Umbilical cord (tissue), 1 donor: ENCODE measurements at regions not wholly inside any gene's neighbourhood (a gene's known extent, or its start where the extent isn't known, plus 50 kb on each side); places are given as distances from the start of the nearest gene placed in this dataset.
A peak's percentile ranks its signal among the peaks of the same experiment; 100 is the strongest.

Experiments used
- DNase-seq: peaks from one replicate; pipeline ENCODE4 v3.0.0-alpha.2; 2015; ENCODE audit warnings: low spot score

DNA sequence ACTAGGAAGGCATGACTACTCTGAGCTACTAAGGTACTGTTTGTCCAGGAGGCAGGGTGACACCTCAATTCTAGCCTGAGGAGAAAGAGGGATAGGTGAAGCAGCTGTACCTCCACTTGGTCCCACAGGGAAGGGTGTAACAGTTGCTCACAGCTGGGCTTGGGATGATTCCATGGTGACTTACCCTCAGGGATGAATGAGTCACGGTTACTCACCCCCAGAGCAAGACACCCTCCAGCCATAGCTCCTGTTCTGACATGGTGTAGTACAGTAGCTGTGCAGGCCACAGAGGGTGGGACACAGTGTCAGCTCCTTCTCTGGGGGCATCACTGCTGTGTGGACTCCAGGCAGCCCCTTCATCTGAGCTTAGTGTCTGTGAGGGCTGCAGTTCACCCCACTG, 868.6 kb upstream of the SEMA6D start:
- DNase-seq = no peak

- DNase-seq = no peak
Observed at GRCh38 chr15:46853600-46853999, 863.7 kb upstream of the SEMA6D start.

GRCh38 chr15:46854564-46854963, 862.7 kb upstream of the SEMA6D start:
- DNase-seq = no peak

DNA sequence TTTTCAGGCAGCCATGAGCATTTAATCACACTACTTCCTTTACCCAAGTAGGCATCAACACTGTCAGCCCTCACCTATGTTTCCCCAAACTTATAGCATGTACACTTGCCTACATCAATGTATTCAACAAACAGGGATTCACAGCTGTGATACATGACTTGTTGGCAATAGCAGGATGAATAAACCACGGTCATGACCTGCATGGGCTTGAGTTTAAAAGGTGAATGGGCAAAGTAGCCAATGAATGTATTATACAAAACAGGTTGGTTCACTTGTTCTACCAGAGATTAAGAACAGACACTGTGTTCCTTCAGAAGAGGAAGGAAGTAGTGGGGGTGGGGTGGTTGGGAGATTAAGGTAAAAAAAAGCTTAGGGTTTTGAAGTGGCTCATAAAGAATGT, 861.9 kb upstream of the SEMA6D start:
- DNase-seq = no peak

DNA sequence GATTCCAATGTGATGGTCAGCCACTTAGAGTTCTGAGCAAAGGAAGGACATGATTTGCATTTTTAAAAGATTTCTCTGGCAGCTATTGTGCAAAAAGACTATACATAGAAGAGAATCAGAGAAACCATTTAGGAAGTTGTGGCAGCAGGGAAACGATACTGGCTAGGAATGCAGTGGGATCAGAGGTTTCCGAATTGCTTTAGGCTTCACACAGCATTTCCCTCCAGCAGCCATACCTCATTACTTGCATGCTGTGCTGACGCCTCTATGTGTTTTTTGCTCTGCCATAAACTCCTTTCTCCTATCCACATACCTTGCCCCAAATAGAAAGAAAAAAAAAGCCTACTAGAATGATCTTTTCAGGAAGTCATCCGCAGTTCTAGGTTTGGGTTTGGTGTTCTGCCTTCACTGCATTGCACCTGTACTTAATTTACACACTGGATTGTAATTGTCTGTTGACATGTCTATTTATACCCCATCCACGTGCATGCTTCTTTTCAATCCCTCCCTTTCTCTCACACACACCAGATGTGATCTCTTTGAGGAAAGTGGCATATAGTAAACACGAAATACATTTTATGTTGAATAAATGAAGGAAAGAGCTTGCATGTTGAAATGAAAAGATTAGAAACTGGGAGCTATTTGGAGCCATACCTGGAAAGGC, 860.3 kb upstream of the SEMA6D start:
- no peak for DNase-seq

DNA sequence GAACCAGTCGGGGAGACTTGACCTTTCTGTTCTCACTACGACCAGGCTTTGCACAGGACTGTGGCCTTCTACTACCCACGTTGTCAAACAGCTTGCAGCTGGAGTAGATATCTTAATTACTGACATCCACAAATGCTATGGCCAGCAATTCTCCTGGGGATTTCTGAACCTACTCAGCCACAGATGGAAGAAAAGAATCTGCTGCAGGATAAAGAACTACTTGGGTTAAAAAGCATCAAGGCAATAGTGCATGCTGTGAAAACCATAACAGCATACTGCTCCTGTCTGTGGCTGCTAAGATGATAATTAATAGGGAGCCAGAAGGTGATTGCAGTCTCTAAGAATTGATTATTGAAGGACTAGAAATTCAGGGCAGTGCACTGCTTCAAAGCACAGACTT, 859.2 kb upstream of the SEMA6D start:
- no peak for DNase-seq

DNA sequence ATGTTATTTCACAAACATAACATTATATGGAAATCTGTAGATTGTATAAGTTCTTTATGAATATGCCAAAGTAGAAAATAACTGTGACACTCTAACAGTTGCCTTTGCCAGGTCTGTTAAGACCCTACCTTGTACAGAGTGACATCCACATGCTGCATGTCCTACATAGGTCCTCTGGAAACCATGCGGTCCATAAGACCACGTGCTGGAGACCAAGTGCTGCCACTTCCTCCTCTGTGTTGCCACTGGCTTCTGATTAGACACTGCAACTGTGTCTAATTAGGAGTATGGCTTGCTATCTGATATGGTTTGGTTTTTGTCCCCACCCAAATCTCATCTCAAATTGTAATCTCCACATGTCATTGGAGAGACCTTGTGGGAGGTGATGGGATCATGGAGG, 855.5 kb upstream of the SEMA6D start:
- DNase-seq = no peak

- no peak for DNase-seq
Observed at GRCh38 chr15:46865155-46865554, 852.1 kb upstream of the SEMA6D start.

- DNase-seq = no peak
Observed at GRCh38 chr15:46872286-46872980, 844.9 kb upstream of the SEMA6D start.

DNA sequence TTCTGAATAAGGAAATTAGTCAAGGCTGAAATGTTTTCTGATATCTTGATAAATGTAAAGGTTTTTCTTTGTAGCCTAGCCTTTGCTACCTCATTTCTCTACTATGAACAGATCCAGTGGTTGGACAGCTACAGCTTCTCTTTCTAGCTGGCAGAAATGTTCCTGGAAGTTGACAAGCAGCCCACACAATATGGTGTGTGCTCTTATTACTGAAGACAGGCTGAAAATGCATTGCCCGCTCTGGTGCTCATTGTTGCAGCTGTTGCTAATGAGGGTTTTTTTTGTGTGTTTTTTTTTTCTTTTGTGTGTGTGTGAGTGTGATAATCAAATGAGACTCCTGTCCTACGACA, 844.3 kb upstream of the SEMA6D start:
- no peak for DNase-seq

GRCh38 chr15:46879032-46879770, 838.1 kb upstream of the SEMA6D start:
- peak; percentile 62 for DNase-seq

GRCh38 chr15:46880791-46881190, 836.5 kb upstream of the SEMA6D start:
- no peak for DNase-seq

DNA sequence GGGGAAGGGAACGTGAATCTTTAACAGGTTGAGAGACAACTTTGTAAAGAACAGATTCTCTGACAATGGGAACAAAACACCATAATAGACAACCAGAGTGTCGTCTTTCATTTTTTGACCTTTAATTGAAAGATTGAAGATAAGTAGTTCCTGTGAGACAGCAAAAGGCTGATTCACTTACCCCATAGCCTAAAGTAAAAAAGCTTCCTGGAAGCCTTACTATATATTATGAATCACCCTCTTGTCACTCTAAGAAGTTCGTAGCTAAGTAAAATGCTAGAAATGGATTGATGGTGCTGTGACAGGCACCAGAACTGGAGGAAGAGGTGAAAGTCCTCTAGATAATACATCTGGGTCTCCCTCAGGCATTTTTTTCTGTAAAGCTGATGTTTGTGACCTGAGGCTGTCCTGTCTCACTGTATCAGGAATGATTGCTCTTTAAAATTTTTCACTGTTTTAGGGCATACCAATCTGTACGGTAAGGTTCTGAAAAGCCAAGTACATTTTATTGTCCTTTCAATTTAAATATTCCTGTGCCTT, 824.6 kb upstream of the SEMA6D start:
- DNase-seq = peak; percentile 70

- DNase-seq = no peak
Observed at GRCh38 chr15:46894644-46895043, 822.7 kb upstream of the SEMA6D start.

DNA sequence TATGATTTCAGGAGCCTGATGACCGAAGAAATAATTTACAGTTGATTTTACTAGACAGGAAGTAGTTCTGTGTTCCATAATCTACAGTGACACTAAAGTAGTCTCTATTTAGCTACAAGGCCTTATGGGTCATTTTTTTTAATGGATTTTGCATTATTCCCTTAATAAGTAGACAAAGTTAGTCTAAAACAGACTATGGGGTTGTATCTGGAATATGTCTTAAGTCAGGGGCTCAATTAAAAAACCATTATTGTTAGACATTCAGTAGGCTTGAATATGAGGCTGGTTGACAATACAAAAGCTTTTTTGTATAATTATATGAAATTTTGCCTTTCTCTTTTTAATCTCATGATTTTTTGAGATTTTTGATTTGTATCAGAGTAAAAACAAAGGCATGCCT, 820.0 kb upstream of the SEMA6D start:
- DNase-seq = no peak

- no peak for DNase-seq
Observed at GRCh38 chr15:46901001-46901400, 816.3 kb upstream of the SEMA6D start.

DNA sequence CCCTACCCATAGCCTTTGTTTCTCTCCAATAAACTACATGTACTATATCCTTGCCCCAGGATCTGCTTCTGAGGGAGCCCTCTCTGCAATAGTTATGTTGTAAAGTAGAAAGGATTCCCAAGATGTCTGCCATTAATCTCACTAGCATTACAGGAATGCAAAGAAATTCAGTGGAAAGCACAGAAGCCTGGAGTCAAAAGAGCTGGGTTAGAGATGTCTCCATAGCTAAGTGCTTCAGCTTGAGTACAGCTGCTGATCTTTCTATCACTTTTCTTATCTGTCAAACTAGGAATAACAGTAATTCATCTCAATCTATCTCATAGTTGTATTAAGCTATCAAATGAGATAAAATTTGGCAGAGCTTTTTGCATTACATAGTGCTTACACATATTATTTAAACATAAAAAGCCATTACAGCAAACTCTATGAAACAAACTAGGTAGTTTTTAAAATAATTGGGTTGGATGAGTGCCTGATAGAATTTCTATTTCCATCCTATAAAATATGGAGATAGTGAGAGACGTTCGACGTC, 799.5 kb upstream of the SEMA6D start:
- DNase-seq = peak; percentile 94

GRCh38 chr15:46918462-46919140, 798.7 kb upstream of the SEMA6D start:
- DNase-seq = no peak

DNA sequence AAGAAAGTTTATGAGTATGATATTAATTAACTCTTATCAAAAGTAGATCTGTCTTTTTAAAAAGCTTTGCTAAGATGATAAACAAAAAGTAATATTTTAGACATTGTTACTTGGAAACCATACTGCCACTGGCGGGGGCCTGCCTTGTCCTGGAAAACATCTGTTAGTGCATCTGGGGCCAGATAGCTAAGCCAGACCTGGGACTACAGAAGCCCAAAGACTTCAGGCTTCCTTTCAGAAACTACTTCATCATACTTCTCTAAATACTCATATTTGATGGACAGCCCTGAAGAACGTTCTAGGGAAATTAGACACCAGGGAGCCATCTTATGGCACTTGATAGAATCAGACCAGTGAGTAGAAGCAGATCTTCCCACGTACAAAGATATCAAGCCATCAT, 795.4 kb upstream of the SEMA6D start:
- no peak for DNase-seq

GRCh38 chr15:46930426-46930825, 786.9 kb upstream of the SEMA6D start:
- DNase-seq = no peak

DNA sequence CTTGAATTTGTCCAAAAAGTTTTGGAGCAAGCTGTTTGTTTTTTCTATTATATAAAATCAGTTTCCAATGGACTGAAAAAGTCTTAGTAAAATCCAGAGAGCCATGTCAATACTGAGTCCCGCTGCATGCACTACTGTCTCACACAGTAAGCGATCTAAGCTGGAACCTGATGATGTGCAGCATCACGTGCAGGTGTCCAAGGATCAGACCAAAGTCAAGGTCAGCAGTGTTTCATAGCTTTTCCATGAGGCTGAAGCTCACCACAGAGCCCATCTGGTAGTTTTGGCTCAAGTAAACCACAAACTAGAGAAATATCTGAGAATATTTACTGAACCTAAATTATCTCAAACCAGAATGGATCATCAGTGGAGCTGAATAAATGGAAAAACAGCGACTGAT, 784.0 kb upstream of the SEMA6D start:
- no peak for DNase-seq

- no peak for DNase-seq
Observed at GRCh38 chr15:46934851-46935250, 782.5 kb upstream of the SEMA6D start.
